ENCODE measurements at regions not wholly inside any gene's neighbourhood (a gene's known extent, or its start where the extent isn't known, plus 50 kb on each side); places are given as distances from the start of the nearest gene placed in this dataset.

- DNase-seq, result no peak
Observed at GRCh38 chr7:46391231-46392201, 470.4 kb upstream of the IGFBP3 start.

- DNase-seq, result no peak
Observed at GRCh38 chr7:46390042-46390441, 469.0 kb upstream of the IGFBP3 start.

DNA sequence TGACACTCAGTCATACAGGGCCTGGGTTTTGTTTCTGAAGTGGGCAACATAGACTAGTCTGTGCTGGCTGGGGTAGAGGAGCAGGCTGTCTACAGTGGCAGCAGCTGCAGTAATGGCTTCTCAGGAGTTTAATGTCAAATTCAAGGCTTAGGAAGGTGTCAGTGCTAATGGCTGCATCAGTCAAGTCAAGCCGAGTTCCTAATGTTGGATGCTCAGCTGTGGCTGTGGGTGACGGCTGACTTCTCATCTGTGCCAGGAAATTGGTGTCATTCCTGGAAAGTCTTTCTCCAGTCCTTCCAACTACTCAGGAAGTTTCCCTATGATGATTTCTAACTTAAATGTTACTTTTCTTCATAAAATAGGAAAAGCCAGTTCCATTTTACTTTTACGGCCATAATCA lies 468.1 kb upstream of the IGFBP3 start:
- no peak for DNase-seq

DNA sequence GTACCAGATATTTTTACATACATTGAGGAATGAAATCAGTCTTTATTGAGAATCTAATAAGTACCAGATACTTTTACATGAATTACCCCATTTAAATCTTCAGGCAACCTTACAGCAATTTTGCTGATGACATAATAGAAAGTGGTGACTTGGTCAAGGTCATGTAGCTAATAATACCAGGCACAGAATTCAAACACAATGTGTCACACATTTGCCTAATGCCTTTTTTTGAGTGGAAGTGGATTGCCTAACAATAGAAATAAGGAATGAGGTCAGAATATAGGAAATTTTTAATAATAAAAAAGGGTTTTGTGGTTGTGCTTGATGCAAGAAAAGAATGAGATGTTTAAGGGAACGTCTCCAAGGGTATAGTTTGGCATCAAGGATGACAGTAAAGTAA lies 466.6 kb upstream of the IGFBP3 start:
- DNase-seq, result no peak

GRCh38 chr7:46386428-46387399 lies 465.6 kb upstream of the IGFBP3 start:
- no peak for DNase-seq

DNA sequence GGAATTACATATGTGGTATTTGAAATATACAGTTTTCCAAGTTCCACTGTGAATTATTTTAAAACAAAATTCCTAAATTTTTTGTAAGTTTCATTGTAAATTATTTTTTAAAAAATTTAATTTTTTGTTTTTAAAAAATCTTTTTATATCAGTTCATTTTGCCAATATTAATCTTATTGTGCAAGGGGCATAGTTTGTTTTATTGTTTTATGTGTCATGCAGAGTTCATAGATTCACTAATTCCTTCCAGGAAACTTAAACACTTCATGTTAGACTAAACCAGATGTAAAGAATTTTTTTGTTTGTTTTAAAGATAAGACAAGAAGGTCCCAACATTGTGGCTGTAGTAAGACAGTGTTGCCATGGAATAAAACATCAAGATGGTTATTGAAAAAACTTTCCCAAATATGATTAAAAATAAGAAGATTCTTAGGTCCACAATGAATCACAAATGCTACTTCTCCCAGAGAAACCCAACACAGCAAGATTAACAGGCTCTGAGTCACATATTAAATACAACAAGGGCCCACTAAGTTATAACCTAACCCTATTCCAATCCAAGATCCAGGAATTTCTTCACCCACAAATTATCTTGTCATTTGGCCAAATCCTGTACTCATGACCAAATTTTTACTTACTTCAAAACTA lies 464.7 kb upstream of the IGFBP3 start:
- no peak for DNase-seq

DNA sequence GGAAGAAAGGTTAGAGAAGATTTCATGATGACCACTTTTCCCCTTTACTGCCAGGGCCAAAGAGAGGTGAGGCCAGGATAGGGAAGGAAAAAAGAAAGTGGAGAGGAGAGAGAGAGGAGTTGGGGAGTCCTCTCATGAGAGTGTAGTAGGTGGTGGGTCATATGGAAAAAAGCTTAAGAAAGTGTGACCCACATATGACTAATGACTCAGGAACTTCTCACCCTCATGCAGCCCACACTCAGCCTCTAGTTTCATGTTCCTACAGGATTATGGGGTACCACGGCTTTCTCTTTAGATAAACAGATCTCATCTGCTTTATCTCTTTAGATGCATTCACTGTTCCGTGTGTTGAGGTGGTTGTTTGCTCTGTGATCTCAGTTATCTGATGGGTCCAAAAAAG lies 462.5 kb upstream of the IGFBP3 start:
- DNase-seq, result no peak

- no peak for DNase-seq
Observed at GRCh38 chr7:46369933-46370654, 449.0 kb upstream of the IGFBP3 start.

- DNase-seq, result no peak
Observed at GRCh38 chr7:46368871-46369270, 447.8 kb upstream of the IGFBP3 start.

GRCh38 chr7:46366526-46366925 lies 445.5 kb upstream of the IGFBP3 start:
- DNase-seq, result no peak

DNA sequence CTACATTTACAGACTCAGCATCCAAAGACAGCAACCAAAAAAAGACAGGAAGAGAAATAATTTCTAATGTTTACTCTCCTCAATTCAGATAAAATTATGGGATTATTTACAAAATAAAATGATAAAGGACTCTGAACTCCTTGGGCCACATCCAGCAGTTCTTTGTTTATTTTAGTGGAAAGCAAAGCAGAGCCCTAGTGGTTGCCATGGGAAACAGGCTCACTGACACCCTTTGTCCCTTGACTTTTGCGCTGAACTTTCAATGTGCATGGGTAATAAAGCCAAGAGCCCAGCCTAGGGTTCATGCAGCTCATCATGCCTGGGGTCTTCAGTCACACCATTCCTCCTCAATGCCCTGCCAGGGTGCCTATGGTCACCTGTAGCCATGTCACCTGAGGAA lies 442.6 kb upstream of the IGFBP3 start:
- no peak for DNase-seq

- DNase-seq, result no peak
Observed at GRCh38 chr7:46360811-46361210, 439.7 kb upstream of the IGFBP3 start.

- no peak for DNase-seq
Observed at GRCh38 chr7:46360296-46360695, 439.2 kb upstream of the IGFBP3 start.

DNA sequence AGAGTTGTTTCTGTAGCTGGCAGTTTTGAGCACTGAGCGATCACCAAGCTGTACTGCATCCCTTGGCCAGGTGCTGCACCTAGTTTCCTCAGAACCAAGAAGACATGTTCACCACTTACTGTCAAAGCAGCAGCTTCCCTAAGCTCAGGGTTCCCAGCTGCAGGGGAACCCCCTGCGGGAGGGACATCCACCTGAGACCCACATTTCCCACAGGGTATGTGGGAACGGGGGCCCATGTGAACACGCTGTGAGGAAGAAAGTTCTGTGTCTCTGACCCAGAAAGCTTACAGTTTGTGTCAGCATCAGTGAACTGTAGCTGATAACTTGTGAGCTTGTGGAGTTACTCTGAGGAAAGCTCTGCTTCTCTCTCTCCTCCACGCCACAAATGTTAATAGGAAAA lies 436.8 kb upstream of the IGFBP3 start:
- no peak for DNase-seq

GRCh38 chr7:46357290-46357689 lies 436.2 kb upstream of the IGFBP3 start:
- DNase-seq, result no peak

DNA sequence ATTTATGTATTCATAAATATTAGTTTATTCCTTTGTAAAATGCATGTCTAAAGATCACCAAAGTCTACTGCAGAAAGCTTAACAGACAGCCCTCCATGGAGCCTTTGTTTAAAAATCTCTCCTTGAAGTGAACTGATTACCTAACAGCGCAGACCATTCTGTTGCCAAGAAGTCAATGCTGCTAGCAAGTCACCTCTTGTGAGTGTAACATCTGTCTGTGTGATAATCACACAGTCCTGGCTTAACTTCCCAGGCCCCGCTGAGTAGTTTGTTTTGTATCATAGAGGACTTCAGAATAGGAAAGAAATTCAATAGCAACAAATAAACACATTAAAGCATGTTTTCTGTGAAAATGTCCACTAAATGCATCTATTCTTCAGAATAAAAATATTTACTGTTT lies 435.3 kb upstream of the IGFBP3 start:
- no peak for DNase-seq

GRCh38 chr7:46355331-46355730 lies 434.3 kb upstream of the IGFBP3 start:
- DNase-seq, result no peak

GRCh38 chr7:46352004-46352954 lies 431.2 kb upstream of the IGFBP3 start:
- peak in 1 of 6 experiments; percentile 1 for DNase-seq

- DNase-seq, result no peak
Observed at GRCh38 chr7:46349490-46349889, 428.4 kb upstream of the IGFBP3 start.

- DNase-seq, result no peak
Observed at GRCh38 chr7:46344533-46344932, 423.5 kb upstream of the IGFBP3 start.

- no peak for DNase-seq
Observed at GRCh38 chr7:46343802-46344201, 422.7 kb upstream of the IGFBP3 start.
